Activated gamma-delta T cell (primary cell): ENCODE measurements at regions not wholly inside any gene's neighbourhood (a gene's known extent, or its start where the extent isn't known, plus 50 kb on each side); places are given as distances from the start of the nearest gene placed in this dataset.
"Not testable (repeated sequence)": the region's sequence is repeated elsewhere in the genome, so short reads cannot be mapped to it uniquely, and the experiment has no call there.

ENCODE experiments used
- DNase-seq: peaks from one replicate; lab custom pipeline; 2025; lab: John Stamatoyannopoulos, UW

GRCh38 chr4:127217586-127218229 lies 415.0 kb upstream of the INTU start:
- no peak for DNase-seq

GRCh38 chr4:127219232-127219631 lies 413.5 kb upstream of the INTU start:
- no peak for DNase-seq

GRCh38 chr4:127224556-127224955 lies 408.2 kb upstream of the INTU start:
- DNase-seq, result no peak

- DNase-seq, result no peak
Observed at GRCh38 chr4:127229855-127230608, 402.7 kb upstream of the INTU start.

GRCh38 chr4:127236889-127237288 lies 395.9 kb upstream of the INTU start:
- DNase-seq, result no peak

GRCh38 chr4:127237581-127237980 lies 395.2 kb upstream of the INTU start:
- DNase-seq, result no peak

- DNase-seq, result no peak
Observed at GRCh38 chr4:127238956-127239475, 393.7 kb upstream of the INTU start.

- DNase-seq, result no peak
Observed at GRCh38 chr4:127239902-127240763, 392.6 kb upstream of the INTU start.

- no peak for DNase-seq
Observed at GRCh38 chr4:127240764-127241105, 392.0 kb upstream of the INTU start.

- DNase-seq, result no peak
Observed at GRCh38 chr4:127244515-127244914, 388.2 kb upstream of the INTU start.

- DNase-seq, result no peak
Observed at GRCh38 chr4:127246963-127247952, 385.5 kb upstream of the INTU start.

- DNase-seq, result no peak
Observed at GRCh38 chr4:127249066-127249766, 383.5 kb upstream of the INTU start.

GRCh38 chr4:127249767-127250108 lies 383.0 kb upstream of the INTU start:
- no peak for DNase-seq

GRCh38 chr4:127250577-127250976 lies 382.2 kb upstream of the INTU start:
- DNase-seq, result no peak

GRCh38 chr4:127251423-127251822 lies 381.3 kb upstream of the INTU start:
- DNase-seq, result no peak

GRCh38 chr4:127256500-127256899 lies 376.3 kb upstream of the INTU start:
- no peak for DNase-seq

GRCh38 chr4:127261476-127261875 lies 371.3 kb upstream of the INTU start:
- DNase-seq, result no peak

- no peak for DNase-seq
Observed at GRCh38 chr4:127268367-127268766, 364.4 kb upstream of the INTU start.

- DNase-seq, result not testable (repeated sequence)
Observed at GRCh38 chr4:127277023-127277422, 355.7 kb upstream of the INTU start.

- DNase-seq, result no peak
Observed at GRCh38 chr4:127284236-127284635, 348.5 kb upstream of the INTU start.

- DNase-seq, result no peak
Observed at GRCh38 chr4:127291316-127291715, 341.4 kb upstream of the INTU start.
